Vagina (tissue), 2 donors: ENCODE measurements at regions not wholly inside any gene's neighbourhood (a gene's known extent, or its start where the extent isn't known, plus 50 kb on each side); places are given as distances from the start of the nearest gene placed in this dataset.
"Not testable (repeated sequence)": the region's sequence is repeated elsewhere in the genome, so short reads cannot be mapped to it uniquely, and the experiment has no call there.

Experiments used
- POLR2A ChIP-seq, 2 donors: fragments of 450-650 bp; IDR thresholded peaks; one replicate each; pipeline ENCODE4 v1.6.1; 2017; ENCODE audit warnings: antibody characterized with exemption in 2 of 2, mild to moderate bottlenecking in 2 of 2, moderate library complexity in 2 of 2
- POLR2AphosphoS5 ChIP-seq, 2 donors: sonication (generic); formaldehyde crosslinking; IDR thresholded peaks; one replicate each; pipeline ENCODE4 v1.9.0; 2017; ENCODE audit warnings: antibody characterized with exemption in 2 of 2, mild to moderate bottlenecking in 2 of 2, low read depth in 1 of 2; ENCODE audit not compliant: insufficient read depth in 1 of 2
- TF ChIP-seq, protein P1 (sequence below), 3 experiments: fragments of 450-650 bp in 2 of 3; fragments of 200-600 bp in 1 of 3; sonication (generic) in 1 of 3; IDR thresholded peaks; one replicate each; pipeline ENCODE4 v1.5.1; 2017 to 2019; ENCODE audit warnings: antibody characterized with exemption in 3 of 3, mild to moderate bottlenecking in 2 of 3, moderate library complexity in 2 of 3

DNA sequence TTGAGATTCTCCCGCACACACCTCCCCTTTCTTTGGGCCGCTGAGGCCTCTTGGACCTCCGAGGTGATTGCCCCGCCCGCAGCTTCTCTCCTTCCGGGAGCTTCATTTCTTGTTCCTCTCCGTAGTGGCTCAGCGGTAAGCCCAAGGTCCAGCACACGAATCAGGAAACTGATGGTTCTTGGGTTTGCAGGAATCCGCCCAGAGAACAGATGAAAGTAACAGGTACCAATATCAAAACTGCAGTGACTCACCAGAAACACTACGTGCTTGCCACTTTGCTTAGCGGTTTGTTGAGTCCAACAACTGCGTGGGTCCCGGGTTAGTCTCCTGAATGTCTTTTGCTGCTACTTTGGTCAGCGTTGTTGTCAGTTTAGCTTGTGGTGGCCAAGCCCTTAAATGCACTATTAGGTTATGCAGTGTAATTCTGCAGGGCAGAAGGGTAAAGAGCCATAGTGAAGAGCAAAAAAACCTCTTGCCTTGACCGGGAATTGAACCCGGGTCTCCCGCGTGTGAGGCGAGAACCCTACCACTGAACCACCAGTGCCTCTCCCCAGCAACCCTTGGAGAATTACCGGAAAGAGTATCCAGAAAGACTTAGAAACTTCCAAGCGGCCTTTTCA lies 172.1 kb downstream of the FAM72C start:
- TF ChIP-seq, protein P1, sequence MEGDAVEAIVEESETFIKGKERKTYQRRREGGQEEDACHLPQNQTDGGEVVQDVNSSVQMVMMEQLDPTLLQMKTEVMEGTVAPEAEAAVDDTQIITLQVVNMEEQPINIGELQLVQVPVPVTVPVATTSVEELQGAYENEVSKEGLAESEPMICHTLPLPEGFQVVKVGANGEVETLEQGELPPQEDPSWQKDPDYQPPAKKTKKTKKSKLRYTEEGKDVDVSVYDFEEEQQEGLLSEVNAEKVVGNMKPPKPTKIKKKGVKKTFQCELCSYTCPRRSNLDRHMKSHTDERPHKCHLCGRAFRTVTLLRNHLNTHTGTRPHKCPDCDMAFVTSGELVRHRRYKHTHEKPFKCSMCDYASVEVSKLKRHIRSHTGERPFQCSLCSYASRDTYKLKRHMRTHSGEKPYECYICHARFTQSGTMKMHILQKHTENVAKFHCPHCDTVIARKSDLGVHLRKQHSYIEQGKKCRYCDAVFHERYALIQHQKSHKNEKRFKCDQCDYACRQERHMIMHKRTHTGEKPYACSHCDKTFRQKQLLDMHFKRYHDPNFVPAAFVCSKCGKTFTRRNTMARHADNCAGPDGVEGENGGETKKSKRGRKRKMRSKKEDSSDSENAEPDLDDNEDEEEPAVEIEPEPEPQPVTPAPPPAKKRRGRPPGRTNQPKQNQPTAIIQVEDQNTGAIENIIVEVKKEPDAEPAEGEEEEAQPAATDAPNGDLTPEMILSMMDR (IDR thresholded peaks at IDR 0.05) = not testable (repeated sequence)
- not testable (repeated sequence) for TF ChIP-seq POLR2A (IDR thresholded peaks at IDR 0.05); POLR2AphosphoS5 (IDR thresholded peaks at IDR 0.05; ENCODE audit: insufficient read depth in 1 of 2, low read depth in 1 of 2)
